ENCODE measurements at regions not wholly inside any gene's neighbourhood (a gene's known extent, or its start where the extent isn't known, plus 50 kb on each side); places are given as distances from the start of the nearest gene placed in this dataset.

- no peak for TF ChIP-seq POLR2A (IDR thresholded peaks at IDR 0.05)
- TF ChIP-seq CTCF (IDR thresholded peaks at IDR 0.05), result no peak
- no peak for TF ChIP-seq POLR2AphosphoS5 (IDR thresholded peaks at IDR 0.05; ENCODE audit: insufficient read depth in 1 of 2, low read depth in 1 of 2)
Observed at GRCh38 chr4:63566658-63567057, 842.6 kb downstream of the TECRL start.
